Neuronal stem cell (in vitro differentiated cells): ENCODE measurements at regions not wholly inside any gene's neighbourhood (a gene's known extent, or its start where the extent isn't known, plus 50 kb on each side); places are given as distances from the start of the nearest gene placed in this dataset.

Source experiments
- DNase-seq: peaks from one replicate; pipeline ENCODE4 v3.0.0-alpha.2; 2013; ENCODE audit warnings: low spot score
- H2AFZ ChIP-seq: one replicate; pipeline ENCODE4 v1.6.1; 2013; ENCODE audit warnings: mild to moderate bottlenecking, low read length, inconsistent platforms
- H2AK5ac ChIP-seq: 2 replicates; pipeline ENCODE4 v1.6.1; 2013; ENCODE audit warnings: low read depth, mild to moderate bottlenecking, inconsistent platforms, low read length, moderate library complexity, mixed read lengths
- H2BK120ac ChIP-seq: 2 replicates; pipeline ENCODE4 v1.6.1; 2013; ENCODE audit warnings: low read depth, mild to moderate bottlenecking, inconsistent platforms, low read length, moderate library complexity, mixed read lengths
- H2BK12ac ChIP-seq: one replicate; pipeline ENCODE4 v1.6.1; 2013; ENCODE audit warnings: low read length, inconsistent platforms
- H2BK15ac ChIP-seq: 2 replicates; pipeline ENCODE4 v1.6.1; 2013; ENCODE audit warnings: mild to moderate bottlenecking, low read length, inconsistent platforms, mixed read lengths
- H2BK5ac ChIP-seq: one replicate; pipeline ENCODE4 v1.6.1; 2013; ENCODE audit warnings: inconsistent platforms, mild to moderate bottlenecking, low read length, moderate library complexity
- H3K14ac ChIP-seq: one replicate; pipeline ENCODE4 v1.6.1; 2013; ENCODE audit warnings: low read length, inconsistent platforms
- H3K18ac ChIP-seq: 2 replicates; pipeline ENCODE4 v1.6.1; 2013; ENCODE audit warnings: low read length, inconsistent platforms
- H3K23ac ChIP-seq: 2 replicates; pipeline ENCODE4 v1.6.1; 2013; ENCODE audit warnings: low read depth, mild to moderate bottlenecking, mixed read lengths, low read length, inconsistent platforms; ENCODE audit not compliant: poor library complexity
- H3K27ac ChIP-seq: replicated peaks from 3 replicates; pipeline ENCODE4 v1.5.1; 2013; ENCODE audit warnings: low read length, inconsistent platforms
- H3K27me3 ChIP-seq, 3 experiments: 2 replicates each; pipeline ENCODE4 v1.6.1; 2013; ENCODE audit warnings: low read length in 3 of 3, mild to moderate bottlenecking in 2 of 3, inconsistent platforms in 1 of 3, low read depth in 1 of 3, mixed read lengths in 1 of 3, moderate library complexity in 1 of 3; ENCODE audit not compliant: control insufficient read depth in 3 of 3, insufficient read depth in 3 of 3
- H3K36me3 ChIP-seq, 2 donors: replicated peaks in 1 of 2; 2 replicates each; pipeline ENCODE4 v1.6.1; 2013; ENCODE audit warnings: low read length in 2 of 2; ENCODE audit not compliant: control insufficient read depth in 2 of 2, insufficient read depth in 2 of 2
- H3K4ac ChIP-seq: 2 replicates; pipeline ENCODE4 v1.6.1; 2013; ENCODE audit warnings: inconsistent platforms, mild to moderate bottlenecking, low read length, moderate library complexity
- H3K4me1 ChIP-seq, 2 donors: 1 replicate in 1 of 2; 2 replicates in 1 of 2; pipeline ENCODE4 v1.6.1; 2013; ENCODE audit warnings: low read length in 2 of 2, low read depth in 1 of 2; ENCODE audit not compliant: control insufficient read depth in 2 of 2, insufficient read depth in 1 of 2
- H3K4me2 ChIP-seq: one replicate; pipeline ENCODE4 v1.6.1; 2013; ENCODE audit warnings: mild to moderate bottlenecking, low read length, inconsistent platforms; ENCODE audit not compliant: insufficient read depth, poor library complexity, severe bottlenecking
- H3K4me3 ChIP-seq, 2 donors: 2 replicates each; pipeline ENCODE4 v1.5.1; 2013; ENCODE audit warnings: low read length in 2 of 2, mild to moderate bottlenecking in 2 of 2, inconsistent platforms in 1 of 2, moderate library complexity in 1 of 2
- H3K79me1 ChIP-seq: one replicate; pipeline ENCODE4 v1.6.1; 2013; ENCODE audit warnings: low read depth, mild to moderate bottlenecking, inconsistent platforms, low read length, moderate library complexity
- H3K9ac ChIP-seq: one replicate; pipeline ENCODE4 v1.6.1; 2013; ENCODE audit warnings: mild to moderate bottlenecking, low read depth, low read length, inconsistent platforms; ENCODE audit not compliant: poor library complexity
- H3K9me3 ChIP-seq, 2 donors: replicated peaks in 1 of 2; 2 replicates each; pipeline versions ENCODE3 to v1.6.1; 2013; ENCODE audit warnings: low read length in 2 of 2, mild to moderate bottlenecking in 2 of 2, inconsistent platforms in 1 of 2, low read depth in 1 of 2, mixed read lengths in 1 of 2, moderate library complexity in 1 of 2; ENCODE audit not compliant: control insufficient read depth in 2 of 2, insufficient read depth in 1 of 2
- H4K8ac ChIP-seq: one replicate; pipeline ENCODE4 v1.6.1; 2013; ENCODE audit warnings: low read depth, mild to moderate bottlenecking, inconsistent platforms, low read length, moderate library complexity
- H4K91ac ChIP-seq: one replicate; pipeline ENCODE4 v1.6.1; 2013; ENCODE audit warnings: low read length, low read depth, mild to moderate bottlenecking, inconsistent platforms; ENCODE audit not compliant: poor library complexity
- WGBS, 2 donors: extraction: QIAGEN DNeasy Blood & Tissue Kit; methylation state at CpG; one replicate each; pipeline ENCODE4 v1.1.7; 2013; ENCODE audit warnings: missing lambda C conversion rate in 2 of 2, mixed read lengths in 1 of 2; ENCODE audit not compliant: insufficient read length in 2 of 2, insufficient replicate concordance in 1 of 2; ENCODE audit errors: extremely low coverage in 2 of 2; 5-methylcytosine and 5-hydroxymethylcytosine counted together

DNA sequence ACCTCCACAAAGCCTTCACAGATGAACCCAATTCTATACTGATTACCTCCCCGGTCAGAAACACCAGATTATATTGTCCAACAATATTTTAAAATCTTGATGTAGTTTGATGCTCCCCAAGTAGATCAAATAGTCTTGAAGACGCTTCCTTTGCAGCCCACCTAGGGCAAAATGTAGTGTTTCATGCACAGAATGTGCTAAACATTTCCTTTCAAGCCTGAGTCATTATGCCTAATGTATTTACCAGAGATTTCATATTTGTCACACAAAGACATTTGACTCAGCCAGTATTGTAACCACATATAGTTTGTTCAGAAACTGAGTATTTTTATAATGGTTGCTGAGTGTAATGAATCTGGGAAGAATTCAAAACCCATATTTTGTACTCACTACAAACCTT, 1396.8 kb downstream of the LRRC4C start:
- Histone ChIP-seq H3K9me3 (no peaks in the 10 kb centered on the region), H3K18ac (no peak overlapping the region), H3K14ac (no peak overlapping the region), H2AK5ac (no peak overlapping the region), H3K27me3 (no peaks in the 10 kb centered on the region), H2BK12ac (no peak overlapping the region), H3K4ac (no peak overlapping the region), H3K27ac (no peak overlapping the region), H3K9ac (no peak overlapping the region), H2BK120ac (no peak overlapping the region), H2BK5ac (no peak overlapping the region), H4K8ac (no peak overlapping the region), H3K4me1 (no peaks in the 10 kb centered on the region), H3K23ac (no peak overlapping the region), H2BK15ac (no peak overlapping the region), H2AFZ (no peak overlapping the region), H3K79me1 (no peaks in the 10 kb centered on the region), H4K91ac (no peak overlapping the region), H3K36me3 (no peaks in the 10 kb centered on the region), H3K4me2 (no peak overlapping the region), H3K4me3 (no peak overlapping the region)
- DNase-seq = no peak
- no CpG with 5 or more reads among the region's 2 CpGs for whole genome bisulfite sequencing, 2 donors

DNA sequence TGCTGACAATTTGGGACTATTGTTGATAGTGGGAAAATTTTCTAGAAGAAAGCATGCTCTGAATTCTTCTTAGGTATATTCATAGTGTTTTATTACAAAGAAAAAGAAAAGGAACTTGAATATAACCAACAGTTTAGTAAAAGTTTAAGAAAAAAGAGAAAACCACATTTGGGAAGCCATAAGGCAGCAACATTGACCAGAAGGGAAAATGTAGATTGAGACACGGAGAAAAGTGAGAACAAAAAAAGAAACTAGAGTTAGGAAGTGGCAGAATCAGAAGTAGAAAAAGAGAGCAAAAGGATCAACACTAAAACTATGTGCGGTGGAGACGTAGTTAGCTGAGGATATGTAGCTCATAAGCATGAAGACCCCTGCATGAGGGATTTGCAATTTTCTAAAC, 1398.2 kb downstream of the LRRC4C start:
- Histone ChIP-seq H3K4me3 (no peak overlapping the region), H2BK120ac (no peak overlapping the region), H2BK5ac (no peak overlapping the region), H3K9ac (no peak overlapping the region), H3K14ac (no peak overlapping the region), H3K23ac (no peak overlapping the region), H2AK5ac (no peak overlapping the region), H3K4me1 (no peaks in the 10 kb centered on the region), H2AFZ (no peak overlapping the region), H3K4ac (no peak overlapping the region), H3K36me3 (no peaks in the 10 kb centered on the region), H3K79me1 (no peaks in the 10 kb centered on the region), H4K8ac (no peak overlapping the region), H2BK12ac (no peak overlapping the region), H2BK15ac (no peak overlapping the region), H3K27me3 (no peaks in the 10 kb centered on the region), H3K9me3 (no peaks in the 10 kb centered on the region), H3K18ac (no peak overlapping the region), H3K27ac (no peak overlapping the region), H3K4me2 (no peak overlapping the region), H4K91ac (no peak overlapping the region)
- DNase-seq = no peak
- no CpG with 5 or more reads among the region's 3 CpGs for WGBS, 2 donors

DNA sequence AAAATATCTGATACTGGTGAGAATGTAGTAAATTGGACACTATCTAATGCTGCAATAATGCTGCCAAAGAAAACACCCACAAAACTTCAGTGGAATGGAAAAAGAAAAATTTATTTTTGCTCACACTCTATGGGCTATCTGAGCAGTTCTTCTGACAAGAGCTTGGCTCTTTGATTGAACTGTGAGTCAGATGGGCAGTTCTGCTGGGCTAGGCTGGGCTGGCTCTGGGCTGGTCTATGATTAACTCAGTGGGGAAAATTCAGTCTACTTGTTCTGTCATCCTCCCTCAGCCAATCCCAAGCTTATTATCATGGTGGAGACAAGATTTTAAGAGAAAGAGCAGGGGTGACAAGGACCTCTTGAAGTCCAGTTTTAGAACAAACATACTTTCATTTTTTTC, 1404.8 kb downstream of the LRRC4C start:
- no peak overlapping the region for H3K23ac ChIP-seq

DNA sequence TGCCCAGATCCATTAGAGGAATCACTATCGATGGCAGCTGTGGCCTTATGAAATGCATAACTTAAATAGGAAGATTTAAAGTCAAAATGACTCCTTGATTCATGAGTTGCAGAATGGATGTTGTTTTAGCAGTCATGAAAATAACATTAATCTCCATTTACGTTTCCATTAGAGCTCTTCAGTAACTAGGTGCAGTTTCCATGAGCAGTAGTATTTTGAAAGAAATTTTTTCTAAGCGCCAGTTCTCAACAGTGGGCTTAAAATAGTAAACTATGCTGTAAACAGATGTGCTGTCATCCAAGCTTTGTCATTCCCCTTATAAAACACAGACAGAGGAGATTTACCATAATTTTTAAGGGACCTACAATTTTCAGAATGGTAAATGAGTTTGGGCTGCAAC, 1414.1 kb downstream of the LRRC4C start:
- Histone ChIP-seq H3K27me3 (no peaks in the 10 kb centered on the region), H3K4ac (no peak overlapping the region), H2BK120ac (no peak overlapping the region), H3K14ac (no peak overlapping the region), H3K4me2 (no peak overlapping the region), H3K4me1 (no peaks in the 10 kb centered on the region), H2BK15ac (no peak overlapping the region), H2AK5ac (no peak overlapping the region), H3K4me3 (no peak overlapping the region), H3K9me3 (no peaks in the 10 kb centered on the region), H3K36me3 (no peaks in the 10 kb centered on the region), H4K91ac (no peak overlapping the region), H3K18ac (no peak overlapping the region), H4K8ac (no peak overlapping the region), H3K23ac (no peak overlapping the region), H3K9ac (no peak overlapping the region), H2BK12ac (no peak overlapping the region), H3K79me1 (no peaks in the 10 kb centered on the region), H2BK5ac (no peak overlapping the region), H3K27ac (no peak overlapping the region), H2AFZ (no peak overlapping the region)
- no CpG with 5 or more reads among the region's 3 CpGs for WGBS, 2 donors
- DNase-seq = no peak

More for the DNA sequence above, 1404.8 kb downstream of the LRRC4C start:
- H3K4me2 ChIP-seq = no peak overlapping the region
- H2BK5ac ChIP-seq = no peak overlapping the region
- H3K79me1 ChIP-seq = no peaks in the 10 kb centered on the region
- H3K9ac ChIP-seq = no peak overlapping the region
- H3K9me3 ChIP-seq = no peaks in the 10 kb centered on the region
- no peak for DNase-seq
- H3K27me3 ChIP-seq = no peaks in the 10 kb centered on the region
- no peak overlapping the region for H3K27ac ChIP-seq
- H2BK15ac ChIP-seq = no peak overlapping the region
- no peaks in the 10 kb centered on the region for H3K4me1 ChIP-seq
- H2AFZ ChIP-seq = no peak overlapping the region
- H3K14ac ChIP-seq = no peak overlapping the region
- H2AK5ac ChIP-seq = no peak overlapping the region
- H2BK12ac ChIP-seq = no peak overlapping the region
- H3K4me3 ChIP-seq = no peak overlapping the region
- no peak overlapping the region for H4K91ac ChIP-seq
- H4K8ac ChIP-seq = no peak overlapping the region
- no peak overlapping the region for H3K4ac ChIP-seq
- no peaks in the 10 kb centered on the region for H3K36me3 ChIP-seq
- H3K18ac ChIP-seq = no peak overlapping the region
- no peak overlapping the region for H2BK120ac ChIP-seq
